Stimulated activated CD4-positive, alpha-beta T cell treated with anti-CD3 and anti-CD28 coated beads, Interleukin-15, amount 100 ng/mL, for 48 hours (primary cell): ENCODE measurements at regions not wholly inside any gene's neighbourhood (a gene's known extent, or its start where the extent isn't known, plus 50 kb on each side); places are given as distances from the start of the nearest gene placed in this dataset.
A peak's percentile ranks its signal among the peaks of the same experiment; 100 is the strongest.
"Not testable (repeated sequence)": the region's sequence is repeated elsewhere in the genome, so short reads cannot be mapped to it uniquely, and the experiment has no call there.

Source experiments
- DNase-seq, 2 donors: peaks; one replicate each; pipeline ENCODE4 v3.0.0-alpha.2; 2020; ENCODE audit warnings: low read depth in 2 of 2

DNA sequence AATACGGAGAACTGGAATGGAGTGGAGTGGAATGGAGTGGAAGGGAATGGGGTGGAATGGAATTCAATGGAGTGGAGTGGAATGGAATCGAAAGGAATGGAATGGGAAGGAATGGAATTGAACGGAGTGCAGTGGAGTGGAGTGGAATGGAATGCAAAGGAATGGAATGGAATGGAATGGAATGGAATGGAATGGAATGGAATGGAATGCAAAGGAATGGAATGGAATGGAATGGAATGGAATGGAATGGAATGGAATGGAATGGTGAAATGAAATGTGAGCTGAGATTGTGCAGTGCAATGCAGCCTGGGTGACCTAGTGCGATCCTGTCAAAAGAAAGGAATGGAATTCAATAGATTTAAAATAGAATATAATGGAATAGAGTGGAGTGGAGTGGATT is 357.3 kb upstream of the WSB1 start:
- DNase-seq: not testable (repeated sequence)

DNA sequence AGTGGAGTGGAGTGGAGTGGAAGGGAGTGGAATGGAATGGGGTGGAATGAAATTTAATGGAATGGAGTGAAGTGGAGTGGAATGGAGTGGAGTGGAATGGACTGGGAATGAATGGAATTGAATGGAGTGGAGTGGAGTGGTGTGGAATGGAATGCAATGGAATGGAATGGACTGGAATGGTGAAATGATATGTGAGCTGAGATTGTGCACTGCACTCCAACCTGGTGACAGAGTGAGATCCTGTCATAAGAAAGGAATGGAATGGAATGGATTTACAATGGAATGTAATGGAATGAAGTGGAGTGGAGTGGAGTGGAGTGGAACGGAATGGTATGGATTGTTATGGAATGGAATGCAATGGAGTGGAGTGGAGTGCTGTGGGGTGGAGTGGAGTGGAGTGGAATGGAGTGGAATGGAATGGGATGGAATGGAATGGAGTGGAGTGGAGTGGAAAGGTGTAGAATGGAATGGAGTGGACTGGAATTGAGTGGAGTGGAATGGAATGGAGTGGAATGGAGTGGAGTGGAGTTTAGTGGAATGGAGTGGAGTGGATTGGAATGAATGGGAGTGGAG is 356.1 kb upstream of the WSB1 start:
- DNase-seq: not testable (repeated sequence)

DNA sequence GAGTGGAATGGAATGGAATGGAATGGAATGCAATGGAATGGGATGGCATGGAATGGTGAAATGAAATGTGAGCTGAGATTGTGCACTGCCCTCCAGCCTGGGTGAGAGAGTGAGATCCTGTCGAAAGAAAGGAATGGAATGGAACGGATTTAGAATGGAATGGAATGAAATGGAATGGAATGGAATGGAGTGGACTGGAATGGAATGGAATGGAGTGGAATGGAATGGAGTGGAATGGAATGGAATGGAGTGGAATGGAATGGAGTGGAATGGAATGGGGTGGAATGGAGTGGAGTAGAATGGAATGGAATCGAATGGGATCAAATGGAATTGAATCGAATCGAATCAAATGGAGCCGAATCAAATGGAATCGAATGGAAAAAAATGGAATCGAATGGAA is 354.2 kb upstream of the WSB1 start:
- DNase-seq: not testable (repeated sequence)

DNA sequence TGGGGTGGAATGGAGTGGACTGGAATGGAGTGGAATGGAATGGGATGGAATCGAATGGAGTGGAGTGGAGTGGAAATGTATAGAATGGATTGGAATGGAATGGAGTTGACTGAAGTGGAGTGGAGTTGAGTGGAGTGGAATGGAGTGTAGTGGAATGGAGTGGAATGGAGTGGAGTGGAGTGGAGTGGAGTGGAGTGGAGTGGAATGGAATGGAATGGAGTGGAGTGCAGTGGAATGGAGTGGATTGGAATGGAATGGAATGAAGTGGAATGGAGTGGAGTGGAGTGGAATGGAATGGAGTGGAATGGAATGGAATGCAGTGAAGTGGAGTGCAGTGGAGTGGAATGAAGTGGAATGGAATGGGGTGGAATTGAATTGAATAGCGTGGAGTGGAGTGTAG is 353.3 kb upstream of the WSB1 start:
- not testable (repeated sequence) for DNase-seq

DNA sequence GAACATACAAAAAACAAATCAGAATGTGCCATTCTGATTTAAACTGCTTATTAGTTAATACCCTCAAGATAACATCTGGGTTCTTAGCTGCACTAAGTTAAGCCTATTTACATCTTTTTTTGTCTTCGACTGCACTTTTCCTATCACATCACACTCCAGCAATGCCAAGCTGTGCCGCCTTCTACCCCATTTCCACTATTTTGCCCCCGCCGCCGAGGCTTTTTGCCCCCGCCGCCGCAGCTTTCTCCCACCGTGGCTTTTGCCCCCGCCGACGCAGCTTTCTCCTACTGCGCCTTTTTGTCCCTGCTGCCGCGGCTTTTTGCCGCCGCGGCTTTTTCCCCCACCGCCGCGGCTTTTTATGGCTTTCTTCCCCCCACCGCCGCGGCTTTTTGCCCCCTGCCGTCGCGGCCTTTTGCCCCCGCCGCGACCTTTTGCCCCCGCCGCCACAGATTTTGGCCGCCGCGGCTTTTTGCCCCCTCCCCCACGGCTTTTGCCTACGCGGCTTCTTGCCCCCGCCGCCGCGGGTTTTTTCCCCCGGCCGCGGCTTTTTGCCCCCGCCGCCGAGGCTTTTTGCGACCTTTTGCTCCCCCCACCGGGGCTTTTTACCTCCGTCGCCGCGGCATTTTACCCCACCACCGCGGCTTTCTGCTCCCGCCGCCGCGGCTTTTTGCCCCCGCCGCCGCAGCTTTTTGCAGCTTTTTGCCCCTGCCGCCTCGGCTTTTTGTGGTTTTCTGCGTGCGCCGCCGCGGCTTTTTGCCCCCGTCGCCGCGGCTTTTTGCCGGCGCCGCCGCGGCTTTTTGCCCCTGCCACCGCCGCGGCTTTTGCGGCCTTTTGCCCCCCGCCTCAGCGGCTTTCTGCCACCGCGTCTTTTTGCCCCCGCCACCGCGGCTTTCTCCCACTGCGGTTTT is 331.4 kb upstream of the WSB1 start:
- no peak for DNase-seq

DNA sequence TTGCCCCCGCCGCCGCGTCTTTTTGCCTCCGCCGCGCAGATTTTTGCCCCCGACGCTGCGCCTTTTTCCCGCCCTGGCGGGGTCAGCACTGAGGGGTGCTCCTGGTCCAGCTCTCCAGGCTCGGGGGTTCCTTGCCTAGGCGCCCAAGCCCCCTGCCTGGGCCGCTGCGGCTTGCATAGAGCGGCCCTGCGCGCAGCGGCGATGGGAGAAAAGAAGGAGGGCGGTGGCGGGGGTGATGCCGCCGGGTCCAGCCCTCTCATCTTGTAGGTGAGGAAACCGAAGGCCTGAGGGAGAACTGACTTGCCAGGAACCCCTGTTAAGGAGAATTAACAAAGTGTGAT is 330.8 kb upstream of the WSB1 start:
- no peak for DNase-seq

DNA sequence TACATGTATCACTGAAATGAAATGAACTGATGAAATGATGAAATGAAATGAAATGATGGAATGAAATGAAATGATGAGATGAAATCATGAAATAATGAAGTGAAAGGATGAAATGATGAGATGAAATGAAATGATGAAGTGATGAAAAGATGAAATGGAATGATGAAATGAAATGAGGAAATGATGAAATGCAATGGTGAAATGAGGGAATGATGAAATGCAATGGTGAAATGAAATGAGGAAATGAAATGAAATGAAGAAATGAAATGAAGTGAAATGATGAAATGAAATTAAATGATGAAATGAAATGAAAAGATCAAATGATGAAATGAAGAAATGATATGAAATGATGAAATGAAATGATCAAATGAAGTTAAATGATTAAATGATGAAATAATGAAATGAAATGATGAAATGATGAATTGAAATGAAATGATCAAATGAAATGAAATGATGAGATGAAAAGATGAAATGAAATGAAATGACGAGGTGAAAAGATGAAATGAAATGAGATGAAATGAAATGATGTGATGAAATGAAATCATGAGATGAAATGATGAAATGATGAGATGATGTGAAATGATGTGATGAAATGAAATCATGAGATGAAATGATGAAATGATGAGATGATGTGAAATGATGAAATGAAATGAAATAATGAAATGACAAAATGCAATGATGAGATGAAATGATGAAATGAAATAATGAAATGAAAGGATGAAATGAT is 327.9 kb upstream of the WSB1 start:
- DNase-seq: not testable (repeated sequence)

DNA sequence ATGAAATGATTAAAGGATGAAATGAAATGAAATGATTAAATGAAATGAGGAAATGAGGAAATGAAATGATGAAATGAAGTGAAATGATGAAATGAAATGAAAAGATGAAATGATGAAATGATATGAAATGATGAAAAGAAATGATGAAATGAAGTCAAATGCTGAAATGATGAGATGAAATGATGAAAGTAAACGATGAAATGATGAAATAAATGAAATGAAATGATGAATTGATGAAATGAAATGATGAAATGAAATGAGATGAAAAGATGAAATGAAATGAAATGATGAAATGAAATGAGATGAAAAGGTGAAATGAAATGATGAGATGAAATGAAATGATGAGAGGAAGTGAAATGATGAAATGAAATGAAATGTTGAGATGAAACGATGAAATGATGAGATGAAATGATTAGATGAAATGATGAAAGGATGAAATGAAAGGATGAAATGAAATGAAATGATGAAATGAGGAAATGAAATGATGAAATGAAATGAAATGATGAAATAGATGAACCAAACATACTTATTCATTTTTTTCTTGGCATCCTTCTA is 327.2 kb upstream of the WSB1 start:
- not testable (repeated sequence) for DNase-seq

DNA sequence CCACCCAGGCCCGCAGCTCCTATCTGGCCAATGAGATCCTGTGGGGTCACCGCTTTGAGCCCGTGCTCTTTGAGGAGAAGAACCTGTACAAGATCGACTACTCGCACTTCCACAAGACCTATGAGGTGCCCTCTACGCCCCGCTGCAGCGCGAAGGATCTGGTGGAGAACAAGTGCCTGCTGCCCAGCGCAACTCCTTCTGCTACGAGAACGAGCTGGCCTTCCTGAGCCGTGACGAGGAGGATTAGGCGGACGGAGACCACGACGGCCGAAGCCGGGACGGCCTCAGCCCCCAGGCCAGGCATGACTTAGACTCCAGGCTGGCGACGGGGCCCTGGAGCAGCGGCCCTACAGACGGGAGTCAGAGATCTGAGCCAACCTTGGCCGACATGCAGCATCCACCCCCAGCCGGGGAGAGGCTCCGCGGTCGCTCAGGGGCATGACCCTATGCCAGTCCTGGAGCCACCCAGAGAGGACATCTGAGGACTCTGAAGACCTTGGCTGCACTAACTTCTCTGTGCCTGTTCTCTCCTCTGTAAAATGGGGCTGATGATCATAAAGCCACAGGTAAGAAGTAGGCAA is 312.0 kb upstream of the WSB1 start:
- DNase-seq: not testable (repeated sequence)

DNA sequence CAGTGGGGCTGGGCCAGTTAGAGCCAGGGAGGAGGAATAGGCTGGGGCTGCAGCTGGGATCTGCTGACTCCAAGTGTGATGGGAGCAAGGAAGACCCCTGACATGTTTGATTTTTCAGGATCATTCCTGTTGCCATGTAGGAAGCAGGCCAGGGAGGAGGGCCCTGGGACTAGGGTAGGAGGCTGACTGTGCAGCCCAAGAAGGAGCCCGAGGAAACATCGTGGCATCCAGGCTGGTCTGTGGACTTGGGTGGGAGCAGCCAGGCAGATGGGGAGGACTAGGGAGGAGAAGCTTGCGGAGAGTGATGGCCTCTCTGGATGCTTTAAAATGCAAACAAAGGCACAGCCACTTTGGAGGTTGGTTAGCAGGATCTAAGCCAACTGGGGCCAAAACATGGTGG is 311.4 kb upstream of the WSB1 start:
- not testable (repeated sequence) for DNase-seq

DNA sequence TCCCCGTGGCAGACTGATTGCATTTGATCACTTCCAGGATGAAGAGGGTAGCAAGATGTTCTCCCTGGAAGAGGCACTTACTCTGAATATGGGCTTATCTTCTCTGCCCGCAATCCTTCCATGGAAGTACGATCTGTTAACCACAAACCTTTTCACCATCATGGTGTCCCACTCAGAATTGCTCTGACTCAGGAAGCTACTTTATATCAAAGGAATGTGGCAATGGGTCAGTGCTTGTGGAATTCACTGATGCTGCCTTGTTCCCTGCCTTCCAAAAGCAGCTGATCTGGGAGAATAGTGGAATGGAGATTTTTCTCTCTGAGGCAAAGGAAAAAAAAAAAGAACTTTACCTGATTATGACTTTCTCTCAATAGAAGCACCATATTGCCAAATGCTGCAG is 306.1 kb upstream of the WSB1 start:
- not testable (repeated sequence) for DNase-seq

DNA sequence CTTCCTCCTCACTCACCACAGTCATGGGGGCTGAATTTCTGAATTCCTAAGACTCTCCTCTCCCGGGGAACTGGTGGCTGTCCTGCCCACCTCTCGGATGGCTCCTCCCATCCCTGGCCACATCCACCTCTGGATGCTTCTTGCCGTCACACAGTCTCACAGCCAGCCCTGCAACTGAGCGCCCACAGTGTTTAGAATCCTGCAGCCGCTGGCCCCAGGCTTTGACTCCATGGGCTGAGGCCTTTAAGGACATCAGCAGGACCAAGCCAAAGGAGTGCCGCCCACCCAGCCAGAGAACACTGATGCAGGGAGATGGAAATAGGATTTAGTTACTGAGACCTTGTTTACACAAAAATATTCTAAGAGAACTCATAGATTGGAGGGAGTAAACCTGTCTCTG is 299.3 kb upstream of the WSB1 start:
- not testable (repeated sequence) for DNase-seq

DNA sequence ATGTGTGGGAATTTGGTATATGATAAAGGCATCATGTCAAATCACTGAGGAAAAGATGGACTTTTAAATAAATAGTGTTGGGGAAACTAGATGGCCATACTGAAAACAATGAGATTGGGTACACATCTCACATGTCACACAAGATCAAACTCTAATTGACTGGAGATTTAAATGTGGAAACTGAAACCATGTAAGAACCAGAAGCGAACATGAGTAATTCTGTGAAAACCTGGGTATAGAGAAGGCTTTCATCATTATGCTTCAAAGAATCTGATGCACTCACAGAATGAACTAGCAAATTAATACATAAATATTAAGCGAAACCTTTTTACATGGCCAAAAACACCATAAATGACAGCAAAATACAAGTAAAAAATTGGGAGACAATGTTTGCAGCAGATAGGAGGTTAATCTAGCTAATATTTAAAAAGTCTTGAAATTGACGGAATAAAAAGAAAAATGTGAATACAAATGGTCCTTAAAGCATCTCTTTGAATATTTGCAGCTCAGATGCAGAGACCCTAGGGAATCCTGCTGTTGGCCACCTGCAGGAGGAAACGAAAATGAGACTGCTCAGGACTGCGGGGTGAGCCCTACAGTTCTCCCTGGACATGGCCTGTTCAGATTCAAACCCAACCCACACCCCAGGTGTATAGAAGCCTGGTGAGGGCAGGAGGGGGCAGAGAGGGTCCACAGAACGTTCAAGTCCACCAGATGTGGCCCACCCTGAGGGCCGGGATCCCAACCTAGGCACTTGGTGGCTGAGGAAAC is 297.6 kb upstream of the WSB1 start:
- DNase-seq: not testable (repeated sequence)

DNA sequence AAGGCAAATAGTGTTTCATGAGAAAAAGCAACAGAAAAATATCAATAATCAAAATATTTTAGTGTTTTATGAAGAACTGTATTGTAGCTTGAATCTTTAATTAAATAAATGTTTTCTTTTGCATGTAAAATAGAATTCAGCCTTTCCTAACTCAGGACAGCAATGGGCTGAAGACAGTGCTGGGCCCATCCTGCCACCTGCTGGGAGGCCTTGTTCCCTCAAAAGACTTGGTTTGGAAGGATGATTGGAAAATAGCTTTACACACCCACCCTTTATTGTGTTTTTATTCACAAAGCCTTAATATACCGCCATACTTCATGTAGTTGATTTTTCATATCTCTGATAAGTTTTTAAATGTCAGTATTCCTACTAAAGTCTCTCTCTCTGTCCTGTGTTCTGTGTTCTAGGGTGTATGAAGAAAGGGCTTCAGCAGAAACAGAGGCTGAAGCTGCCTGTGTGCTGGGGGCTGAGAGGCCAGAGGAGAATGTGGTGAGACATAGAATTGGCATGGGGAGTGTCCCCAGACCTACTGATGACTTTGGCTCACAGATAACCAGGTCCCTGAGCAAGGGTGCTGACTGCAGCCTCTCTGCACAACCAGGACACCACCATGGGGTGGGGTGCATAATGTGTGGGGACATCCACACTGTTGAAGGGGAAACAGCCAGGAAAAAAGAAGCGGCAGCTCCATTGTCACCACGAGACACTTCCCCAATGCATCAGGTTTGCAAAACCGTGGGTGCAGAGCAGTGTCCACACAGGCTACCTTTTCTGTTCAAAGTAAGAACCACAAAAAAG is 286.0 kb upstream of the WSB1 start:
- not testable (repeated sequence) for DNase-seq

DNA sequence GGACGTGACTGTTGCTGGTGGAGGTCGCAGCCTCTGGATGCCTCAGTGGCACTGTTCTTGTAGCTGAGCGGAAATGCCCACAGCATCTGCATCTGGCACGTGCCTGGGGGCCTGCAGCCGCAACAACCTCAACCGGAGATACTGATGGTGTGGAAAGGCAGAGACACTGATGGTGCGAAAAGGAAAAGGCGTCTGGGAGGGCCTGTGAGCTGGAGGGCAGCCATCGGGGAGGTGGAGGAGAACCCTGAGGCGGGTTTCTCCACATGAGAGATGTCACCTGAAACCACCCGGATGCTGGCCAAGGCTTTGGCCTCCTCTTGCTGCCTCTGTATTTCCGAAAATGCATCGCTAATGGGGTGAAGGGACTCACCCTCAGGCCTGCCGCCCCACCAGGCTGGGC is 284.8 kb upstream of the WSB1 start:
- no peak for DNase-seq

DNA sequence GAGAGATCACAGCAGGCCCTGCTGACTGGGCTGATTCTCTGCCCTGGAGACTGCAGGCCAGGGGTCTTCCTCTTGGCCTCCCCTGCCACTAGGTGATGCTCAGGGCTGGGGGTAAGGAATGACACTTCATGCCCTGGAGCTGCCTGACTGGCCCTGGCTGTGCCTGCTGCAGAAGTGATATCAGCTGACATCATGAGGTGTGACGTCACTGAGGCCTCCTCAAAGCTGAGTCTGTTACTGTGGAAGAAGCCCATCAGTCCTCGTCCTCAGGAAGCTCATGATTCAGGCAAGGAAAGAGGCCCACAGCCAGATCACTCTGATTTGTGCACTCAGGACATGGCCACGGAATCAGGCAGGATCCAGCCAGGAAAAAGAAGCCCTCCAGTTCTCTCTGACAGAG is 283.8 kb upstream of the WSB1 start:
- not testable (repeated sequence) for DNase-seq

DNA sequence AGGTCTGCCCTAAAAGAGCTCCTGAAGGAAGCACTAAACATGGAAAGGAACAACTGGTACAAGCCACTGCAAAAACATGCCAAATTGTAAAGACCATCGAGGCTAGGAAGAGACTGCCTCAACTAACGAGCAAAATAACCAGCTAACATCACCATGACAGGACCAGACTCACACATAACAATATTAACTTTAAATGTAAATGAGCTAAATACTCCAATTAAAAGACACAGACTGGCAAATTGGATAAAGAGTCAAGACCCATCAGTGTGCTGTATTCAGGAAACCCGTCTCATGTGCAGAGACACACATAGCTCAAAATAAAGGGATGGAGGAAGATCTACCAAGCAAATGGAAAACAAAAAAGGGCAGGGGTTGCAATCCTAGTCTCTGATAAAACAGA is 263.4 kb upstream of the WSB1 start:
- DNase-seq: not testable (repeated sequence)

DNA sequence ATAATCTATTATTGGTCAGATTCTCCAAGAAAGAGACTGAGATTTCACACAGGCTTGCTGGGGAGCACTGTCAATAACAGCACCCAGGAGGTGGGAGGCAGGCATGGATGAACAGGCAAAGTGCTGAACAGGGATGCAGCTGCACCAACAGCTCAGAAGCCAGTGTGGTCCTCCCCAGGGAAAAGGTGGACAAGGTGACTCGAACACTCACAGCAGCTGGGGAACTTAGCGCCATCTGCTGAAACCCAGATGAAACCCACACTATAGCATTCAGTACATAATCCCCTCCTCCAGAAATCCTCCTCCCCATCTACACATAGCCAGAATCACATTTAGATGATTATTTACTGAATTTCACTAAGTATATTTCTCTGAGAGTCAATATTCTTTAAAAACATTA is 255.2 kb upstream of the WSB1 start:
- no peak for DNase-seq

DNA sequence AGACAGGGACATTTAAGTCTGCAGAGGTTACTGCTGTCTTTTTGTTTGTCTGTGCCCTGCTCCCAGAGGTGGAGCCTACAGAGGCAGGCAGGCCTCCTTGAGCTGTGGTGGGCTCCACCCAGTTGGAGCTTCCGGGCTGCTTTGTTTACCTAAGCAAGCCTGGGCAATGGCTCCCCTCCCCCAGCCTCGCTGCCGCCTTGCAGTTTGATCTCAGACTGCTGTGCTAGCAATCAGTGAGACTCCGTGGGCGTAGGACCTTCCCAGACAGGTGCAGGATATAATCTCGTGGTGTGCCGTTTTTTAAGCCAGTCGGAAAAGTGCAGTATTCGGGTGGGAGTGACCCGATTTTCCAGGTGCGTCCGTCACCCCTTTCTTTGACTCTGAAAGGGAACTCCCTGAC is 248.9 kb upstream of the WSB1 start:
- not testable (repeated sequence) for DNase-seq

DNA sequence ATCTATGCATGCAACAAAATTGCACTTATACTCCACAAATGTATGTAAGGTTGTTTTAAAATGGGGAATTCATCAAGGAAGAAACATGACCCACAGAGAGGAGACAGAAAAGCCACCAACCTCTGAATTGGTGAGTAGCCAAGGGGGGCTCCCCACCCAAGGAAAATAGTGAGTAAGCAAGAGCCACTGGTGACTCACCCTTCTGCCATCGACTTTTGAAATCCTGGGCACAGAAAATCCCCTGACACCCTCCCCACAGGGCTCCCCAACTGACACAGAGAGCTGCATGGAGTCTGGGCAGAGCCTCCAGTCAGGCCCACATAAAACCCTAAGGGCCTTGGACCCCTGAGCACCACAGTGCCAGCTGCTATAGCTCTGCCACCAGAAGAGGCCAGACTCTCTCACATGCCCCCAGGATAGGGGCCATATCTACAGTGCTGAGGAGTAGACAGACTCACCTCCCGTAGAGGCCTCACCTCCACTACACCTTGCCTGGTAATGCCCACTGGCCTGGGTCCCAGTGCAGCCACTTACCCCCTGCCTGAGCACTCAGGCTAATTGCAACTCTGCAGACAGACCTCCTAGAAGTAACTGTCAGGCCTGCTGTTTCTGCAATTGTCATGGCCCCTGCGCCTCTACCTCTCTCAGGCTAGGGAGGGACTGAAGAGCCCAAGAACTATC is 244.7 kb upstream of the WSB1 start:
- DNase-seq: peak in 1 of 2 donors; percentile 2
